PFSK-1 (cell line): ENCODE measurements at regions not wholly inside any gene's neighbourhood (a gene's known extent, or its start where the extent isn't known, plus 50 kb on each side); places are given as distances from the start of the nearest gene placed in this dataset.

Experiments used
- FOXP2 ChIP-seq: optimal IDR thresholded peaks from 2 replicates; pipeline ENCODE3; 2011; ENCODE audit warnings: borderline replicate concordance, control low read depth, inconsistent platforms; ENCODE audit not compliant: insufficient read depth; ENCODE audit errors: extremely low read length, extremely low read depth
- POLR2AphosphoS5 ChIP-seq: IDR thresholded peaks from 2 replicates; pipeline ENCODE4 v1.6.1; 2012; ENCODE audit warnings: low read depth, mild to moderate bottlenecking, control low read depth, low read length, moderate library complexity
- REST ChIP-seq, 2 experiments: IDR thresholded peaks; 2 replicates each; pipeline versions ENCODE4 v1.6.1 to v1.8.0; 2011 to 2012; ENCODE audit warnings: low read depth in 2 of 2, low read length in 2 of 2, control low read depth in 1 of 2, inconsistent platforms in 1 of 2, mild to moderate bottlenecking in 1 of 2, moderate library complexity in 1 of 2; ENCODE audit not compliant: insufficient read depth in 1 of 2
- SIN3A ChIP-seq: IDR thresholded peaks from 2 replicates; pipeline ENCODE4 v1.6.1; 2012; ENCODE audit warnings: mild to moderate bottlenecking, low read length, moderate library complexity, borderline replicate concordance; ENCODE audit not compliant: insufficient read depth
- TAF1 ChIP-seq: IDR thresholded peaks from 2 replicates; pipeline ENCODE4 v1.6.1; 2012; ENCODE audit warnings: low read length, control low read depth, borderline replicate concordance; ENCODE audit not compliant: insufficient read depth

- TF ChIP-seq SIN3A (no peak), TAF1 (no peak), POLR2AphosphoS5 (no peak), FOXP2 (no peak), REST (IDR thresholded peaks at IDR 0.05; ENCODE audit: insufficient read depth in 1 of 2, low read depth in 2 of 2, low read length in 2 of 2) (no peak)
Observed at GRCh38 chr2:39604866-39605265, 60.9 kb upstream of the TMEM178A start.

- no peak for TF ChIP-seq TAF1
- TF ChIP-seq REST (IDR thresholded peaks at IDR 0.05; ENCODE audit: insufficient read depth in 1 of 2, low read depth in 2 of 2, low read length in 2 of 2): no peak
- no peak for TF ChIP-seq FOXP2
- no peak for TF ChIP-seq POLR2AphosphoS5
- TF ChIP-seq SIN3A: no peak
Observed at GRCh38 chr2:39606585-39606984, 59.1 kb upstream of the TMEM178A start.

- TF ChIP-seq POLR2AphosphoS5: no peak
- TF ChIP-seq TAF1: no peak
- no peak for TF ChIP-seq SIN3A
- TF ChIP-seq REST (IDR thresholded peaks at IDR 0.05; ENCODE audit: insufficient read depth in 1 of 2, low read depth in 2 of 2, low read length in 2 of 2): no peak
- no peak for TF ChIP-seq FOXP2
Observed at GRCh38 chr2:39607538-39608262, 58.0 kb upstream of the TMEM178A start.

- TF ChIP-seq FOXP2 (no peak), SIN3A (no peak), POLR2AphosphoS5 (no peak), REST (IDR thresholded peaks at IDR 0.05; ENCODE audit: insufficient read depth in 1 of 2, low read depth in 2 of 2, low read length in 2 of 2) (no peak), TAF1 (no peak)
Observed at GRCh38 chr2:39608263-39608575, 57.5 kb upstream of the TMEM178A start.

- TF ChIP-seq TAF1 (no peak), SIN3A (no peak), REST (IDR thresholded peaks at IDR 0.05; ENCODE audit: insufficient read depth in 1 of 2, low read depth in 2 of 2, low read length in 2 of 2) (no peak), FOXP2 (no peak), POLR2AphosphoS5 (no peak)
Observed at GRCh38 chr2:39608686-39609441, 56.9 kb upstream of the TMEM178A start.
